Lower leg skin (tissue), 4 donors: ENCODE measurements at regions not wholly inside any gene's neighbourhood (a gene's known extent, or its start where the extent isn't known, plus 50 kb on each side); places are given as distances from the start of the nearest gene placed in this dataset.
"Not testable (repeated sequence)": the region's sequence is repeated elsewhere in the genome, so short reads cannot be mapped to it uniquely, and the experiment has no call there.

ENCODE experiments used
- DNase-seq, 2 donors: peaks; one replicate each; pipeline ENCODE4 v3.0.0-alpha.2; 2019; ENCODE audit warnings: low spot score in 2 of 2
- H3K4me3 ChIP-seq: fragments of 200-600 bp; sonication (generic); 2 replicates; pipeline ENCODE4 v1.5.1; 2017; ENCODE audit warnings: mild to moderate bottlenecking, low read depth; ENCODE audit not compliant: poor library complexity, severe bottlenecking
- POLR2A ChIP-seq, 2 donors: fragments of 450-650 bp; IDR thresholded peaks; one replicate each; pipeline ENCODE4 v1.6.1; 2016 to 2017; ENCODE audit warnings: antibody characterized with exemption in 2 of 2, mild to moderate bottlenecking in 1 of 2, moderate library complexity in 1 of 2
- WGBS, 2 donors: methylation state at CpG; one replicate each; pipeline ENCODE4 v1.1.5; 2018; 5-methylcytosine and 5-hydroxymethylcytosine counted together
- intact Hi-C: fragments of 100-400 bp; cut with DNase I; formaldehyde crosslinking; loops from one replicate; pipeline ENCODE4 v1.15.0; 2023; ENCODE audit warnings: low total_unique reads
- TF ChIP-seq, protein P1 (sequence below), 3 donors: fragments of 450-650 bp; IDR thresholded peaks; one replicate each; pipeline ENCODE4 v1.5.1; 2016; ENCODE audit warnings: antibody characterized with exemption in 3 of 3, mild to moderate bottlenecking in 3 of 3, moderate library complexity in 2 of 3

GRCh38 chr2:176907341-176907740 is 305.3 kb upstream of the HNRNPA3 start:
- 43 to 64% methylated on average over 3 of the region's 3 CpGs for whole genome bisulfite sequencing, 2 donors
- no peak overlapping the region for H3K4me3 ChIP-seq
- DNase-seq, result no peak
- intact Hi-C loops, result no loop called here
- TF ChIP-seq, protein P1, sequence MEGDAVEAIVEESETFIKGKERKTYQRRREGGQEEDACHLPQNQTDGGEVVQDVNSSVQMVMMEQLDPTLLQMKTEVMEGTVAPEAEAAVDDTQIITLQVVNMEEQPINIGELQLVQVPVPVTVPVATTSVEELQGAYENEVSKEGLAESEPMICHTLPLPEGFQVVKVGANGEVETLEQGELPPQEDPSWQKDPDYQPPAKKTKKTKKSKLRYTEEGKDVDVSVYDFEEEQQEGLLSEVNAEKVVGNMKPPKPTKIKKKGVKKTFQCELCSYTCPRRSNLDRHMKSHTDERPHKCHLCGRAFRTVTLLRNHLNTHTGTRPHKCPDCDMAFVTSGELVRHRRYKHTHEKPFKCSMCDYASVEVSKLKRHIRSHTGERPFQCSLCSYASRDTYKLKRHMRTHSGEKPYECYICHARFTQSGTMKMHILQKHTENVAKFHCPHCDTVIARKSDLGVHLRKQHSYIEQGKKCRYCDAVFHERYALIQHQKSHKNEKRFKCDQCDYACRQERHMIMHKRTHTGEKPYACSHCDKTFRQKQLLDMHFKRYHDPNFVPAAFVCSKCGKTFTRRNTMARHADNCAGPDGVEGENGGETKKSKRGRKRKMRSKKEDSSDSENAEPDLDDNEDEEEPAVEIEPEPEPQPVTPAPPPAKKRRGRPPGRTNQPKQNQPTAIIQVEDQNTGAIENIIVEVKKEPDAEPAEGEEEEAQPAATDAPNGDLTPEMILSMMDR (IDR thresholded peaks at IDR 0.05), result no peak
- no peak for TF ChIP-seq POLR2A (IDR thresholded peaks at IDR 0.05)

DNA sequence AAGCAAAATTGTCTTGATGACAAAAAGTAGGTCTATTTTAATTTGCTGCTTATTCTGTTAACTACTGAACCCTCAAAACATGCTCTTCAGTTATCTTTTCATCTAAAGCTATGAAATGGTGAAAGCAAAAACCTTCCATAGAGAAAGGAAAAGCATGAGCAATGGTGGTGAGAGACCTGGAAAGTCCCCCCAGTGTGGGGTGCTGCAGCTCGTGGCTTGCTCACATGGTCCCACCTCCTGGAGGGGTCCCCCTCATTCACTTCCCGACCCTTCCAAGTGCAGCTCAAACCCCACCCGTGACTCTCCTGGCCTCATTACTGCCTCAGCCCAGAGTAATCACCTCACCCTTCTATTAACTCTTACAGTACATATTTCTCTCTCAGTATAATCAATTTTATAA is 301.8 kb upstream of the HNRNPA3 start:
- no peak for DNase-seq
- intact Hi-C loops, result no loop called here
- WGBS, 2 donors, result 36 to 46% methylated on average over 3 of the region's 3 CpGs
- H3K4me3 ChIP-seq, result no peak overlapping the region
- TF ChIP-seq, protein P1 (IDR thresholded peaks at IDR 0.05), result no peak
- TF ChIP-seq POLR2A (IDR thresholded peaks at IDR 0.05), result no peak

GRCh38 chr2:176913955-176914354 is 298.6 kb upstream of the HNRNPA3 start:
- TF ChIP-seq, protein P1 (IDR thresholded peaks at IDR 0.05), result no peak
- no peak for TF ChIP-seq POLR2A (IDR thresholded peaks at IDR 0.05)
- intact Hi-C loops, result no loop called here
- no peak for DNase-seq
- WGBS, 2 donors, result 85 to 96% methylated on average over 1 of the region's 1 CpG
- H3K4me3 ChIP-seq, result no peak overlapping the region

GRCh38 chr2:176914371-176914770 is 298.2 kb upstream of the HNRNPA3 start:
- WGBS, 2 donors, result 77 to 83% methylated on average over 3 of the region's 3 CpGs
- no peak overlapping the region for H3K4me3 ChIP-seq
- intact Hi-C loops, result no loop called here
- DNase-seq, result no peak
- TF ChIP-seq, protein P1 (IDR thresholded peaks at IDR 0.05), result no peak
- TF ChIP-seq POLR2A (IDR thresholded peaks at IDR 0.05), result no peak

GRCh38 chr2:176922545-176922944 is 290.0 kb upstream of the HNRNPA3 start:
- 92 to 96% methylated on average over 3 of the region's 3 CpGs for WGBS, 2 donors
- DNase-seq, H3K4me3 ChIP-seq, intact Hi-C loops: not testable (repeated sequence)

DNA sequence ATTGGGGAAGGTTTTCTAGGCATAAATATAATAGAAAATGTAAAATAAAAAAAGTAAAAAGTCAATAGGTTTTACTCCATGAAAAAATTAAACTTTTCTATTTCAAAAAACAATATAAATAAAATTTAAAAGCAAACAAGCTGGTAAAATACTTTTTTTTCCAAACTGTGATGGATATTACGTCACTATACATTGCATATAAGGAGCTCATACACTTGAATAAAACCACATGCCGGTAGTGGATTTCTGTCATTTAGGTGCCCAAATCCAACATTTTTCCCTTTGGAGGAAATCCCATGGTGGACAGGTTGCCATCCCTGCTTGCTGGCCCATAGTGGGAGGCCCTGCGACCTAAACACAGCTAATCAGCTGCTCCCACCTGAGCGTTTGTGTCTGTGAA is 289.4 kb upstream of the HNRNPA3 start:
- intact Hi-C loops, result no loop called here
- TF ChIP-seq POLR2A (IDR thresholded peaks at IDR 0.05), result no peak
- TF ChIP-seq, protein P1 (IDR thresholded peaks at IDR 0.05), result no peak
- 89 to 94% methylated on average over 4 of the region's 4 CpGs for WGBS, 2 donors
- H3K4me3 ChIP-seq, result no peak overlapping the region
- DNase-seq, result no peak
